ENCODE measurements at regions not wholly inside any gene's neighbourhood (a gene's known extent, or its start where the extent isn't known, plus 50 kb on each side); places are given as distances from the start of the nearest gene placed in this dataset.

DNA sequence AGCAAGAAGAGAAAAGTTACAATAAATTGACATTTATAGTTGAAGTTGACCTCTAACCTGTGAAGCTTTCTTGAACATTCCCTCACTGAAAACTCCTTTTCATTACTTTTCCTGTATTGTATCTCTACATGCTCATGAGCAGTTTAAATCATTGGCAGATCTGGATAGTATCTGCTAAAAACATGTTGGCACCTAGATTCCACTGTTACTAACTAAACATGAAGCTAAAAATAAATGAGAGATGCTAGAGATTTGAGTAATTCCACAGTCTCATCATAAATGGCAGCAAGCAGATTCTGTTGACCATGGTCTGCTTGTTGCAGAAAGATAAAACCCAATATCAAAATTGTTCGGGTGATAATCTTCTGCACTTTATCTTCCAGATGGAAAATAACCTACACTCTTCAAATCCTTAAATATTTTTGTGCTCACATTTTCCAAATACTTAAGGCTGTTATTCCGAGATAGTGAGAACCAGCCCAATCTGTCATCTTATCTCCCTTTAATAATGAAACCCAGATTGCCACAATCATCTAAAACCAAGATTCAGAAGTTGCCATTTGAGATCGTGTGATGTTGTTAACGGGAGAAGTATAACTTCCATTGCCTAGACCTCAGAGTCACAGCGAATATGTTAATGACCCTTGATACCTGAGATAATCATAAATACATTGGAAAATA is 171.0 kb upstream of the DAAM1 start:
- TF ChIP-seq, protein P1, sequence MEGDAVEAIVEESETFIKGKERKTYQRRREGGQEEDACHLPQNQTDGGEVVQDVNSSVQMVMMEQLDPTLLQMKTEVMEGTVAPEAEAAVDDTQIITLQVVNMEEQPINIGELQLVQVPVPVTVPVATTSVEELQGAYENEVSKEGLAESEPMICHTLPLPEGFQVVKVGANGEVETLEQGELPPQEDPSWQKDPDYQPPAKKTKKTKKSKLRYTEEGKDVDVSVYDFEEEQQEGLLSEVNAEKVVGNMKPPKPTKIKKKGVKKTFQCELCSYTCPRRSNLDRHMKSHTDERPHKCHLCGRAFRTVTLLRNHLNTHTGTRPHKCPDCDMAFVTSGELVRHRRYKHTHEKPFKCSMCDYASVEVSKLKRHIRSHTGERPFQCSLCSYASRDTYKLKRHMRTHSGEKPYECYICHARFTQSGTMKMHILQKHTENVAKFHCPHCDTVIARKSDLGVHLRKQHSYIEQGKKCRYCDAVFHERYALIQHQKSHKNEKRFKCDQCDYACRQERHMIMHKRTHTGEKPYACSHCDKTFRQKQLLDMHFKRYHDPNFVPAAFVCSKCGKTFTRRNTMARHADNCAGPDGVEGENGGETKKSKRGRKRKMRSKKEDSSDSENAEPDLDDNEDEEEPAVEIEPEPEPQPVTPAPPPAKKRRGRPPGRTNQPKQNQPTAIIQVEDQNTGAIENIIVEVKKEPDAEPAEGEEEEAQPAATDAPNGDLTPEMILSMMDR (IDR thresholded peaks at IDR 0.05): no peak
- TF ChIP-seq POLR2A (IDR thresholded peaks at IDR 0.05): no peak

All from Peyer's patch (tissue), 4 donors.